HG03460 (cell line): ENCODE measurements at regions not wholly inside any gene's neighbourhood (a gene's known extent, or its start where the extent isn't known, plus 50 kb on each side); places are given as distances from the start of the nearest gene placed in this dataset.

Experiments
- ATAC-seq: cut with Tn5 transposase; IDR thresholded peaks from one replicate; pipeline ENCODE4 v1.9.1; 2021; ENCODE audit not compliant: unreplicated experiment

- no peak for ATAC-seq
Observed at GRCh38 chr2:41709702-41710599, 337.9 kb upstream of the PKDCC start.

DNA sequence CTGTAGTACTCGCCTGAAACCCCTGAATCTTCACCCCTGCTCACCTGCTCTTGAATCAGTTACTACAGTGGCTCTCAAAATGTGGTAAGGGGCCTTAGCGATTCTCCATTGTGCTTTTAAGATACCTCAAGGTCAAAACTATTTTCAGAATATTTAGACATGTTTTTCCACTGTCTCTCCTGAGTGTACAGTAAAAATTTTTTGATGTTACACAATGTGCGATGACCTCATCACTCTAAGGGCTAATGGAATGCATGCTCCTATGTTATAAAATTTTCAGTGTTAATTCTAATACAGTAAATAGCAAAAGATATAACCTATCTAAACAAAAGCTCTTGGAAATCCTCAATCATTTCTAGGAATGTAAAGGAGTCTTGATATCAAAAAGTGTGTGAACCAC is 336.9 kb upstream of the PKDCC start:
- no peak for ATAC-seq

GRCh38 chr2:41711736-41712135 is 336.1 kb upstream of the PKDCC start:
- no peak for ATAC-seq

GRCh38 chr2:41716497-41716896 is 331.3 kb upstream of the PKDCC start:
- no peak for ATAC-seq

DNA sequence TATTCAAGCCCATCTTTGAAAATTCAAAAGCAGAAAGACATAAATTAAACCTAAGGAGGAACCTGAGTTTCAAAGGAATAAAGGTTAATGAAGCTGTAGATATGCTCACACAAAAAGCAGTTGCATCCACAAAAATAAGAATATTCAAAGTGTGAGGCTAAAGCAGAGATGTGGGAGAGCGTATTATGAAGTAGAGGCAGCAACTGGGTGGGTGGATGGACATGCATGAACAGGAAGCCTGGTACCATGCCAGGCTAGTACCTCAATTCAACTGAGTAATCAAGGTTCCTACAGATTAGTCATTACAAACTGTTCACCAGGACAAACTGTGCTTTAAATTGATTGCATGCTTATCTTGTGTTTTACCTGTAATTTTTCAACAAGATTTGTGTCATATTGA is 330.0 kb upstream of the PKDCC start:
- peak; percentile 42 for ATAC-seq

DNA sequence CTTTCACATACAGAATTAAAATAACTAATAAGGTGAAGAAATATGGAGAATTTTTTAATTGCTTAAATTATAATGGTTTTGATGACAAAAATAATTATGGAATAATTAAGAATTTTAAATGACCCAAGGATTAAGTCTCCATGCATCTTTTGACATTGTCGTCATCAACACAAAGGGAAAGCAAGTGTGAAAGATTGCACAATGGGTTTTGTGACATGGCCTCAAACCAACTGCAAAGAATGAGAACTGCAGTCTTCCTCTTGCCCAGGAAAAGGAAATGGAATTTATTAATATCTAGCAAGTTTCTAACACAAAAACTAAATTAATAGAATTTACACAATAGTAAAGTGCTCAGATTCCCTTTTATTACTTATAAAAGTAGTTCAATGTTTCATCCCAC is 329.1 kb upstream of the PKDCC start:
- ATAC-seq = no peak

GRCh38 chr2:41719756-41720155 is 328.1 kb upstream of the PKDCC start:
- ATAC-seq = no peak

DNA sequence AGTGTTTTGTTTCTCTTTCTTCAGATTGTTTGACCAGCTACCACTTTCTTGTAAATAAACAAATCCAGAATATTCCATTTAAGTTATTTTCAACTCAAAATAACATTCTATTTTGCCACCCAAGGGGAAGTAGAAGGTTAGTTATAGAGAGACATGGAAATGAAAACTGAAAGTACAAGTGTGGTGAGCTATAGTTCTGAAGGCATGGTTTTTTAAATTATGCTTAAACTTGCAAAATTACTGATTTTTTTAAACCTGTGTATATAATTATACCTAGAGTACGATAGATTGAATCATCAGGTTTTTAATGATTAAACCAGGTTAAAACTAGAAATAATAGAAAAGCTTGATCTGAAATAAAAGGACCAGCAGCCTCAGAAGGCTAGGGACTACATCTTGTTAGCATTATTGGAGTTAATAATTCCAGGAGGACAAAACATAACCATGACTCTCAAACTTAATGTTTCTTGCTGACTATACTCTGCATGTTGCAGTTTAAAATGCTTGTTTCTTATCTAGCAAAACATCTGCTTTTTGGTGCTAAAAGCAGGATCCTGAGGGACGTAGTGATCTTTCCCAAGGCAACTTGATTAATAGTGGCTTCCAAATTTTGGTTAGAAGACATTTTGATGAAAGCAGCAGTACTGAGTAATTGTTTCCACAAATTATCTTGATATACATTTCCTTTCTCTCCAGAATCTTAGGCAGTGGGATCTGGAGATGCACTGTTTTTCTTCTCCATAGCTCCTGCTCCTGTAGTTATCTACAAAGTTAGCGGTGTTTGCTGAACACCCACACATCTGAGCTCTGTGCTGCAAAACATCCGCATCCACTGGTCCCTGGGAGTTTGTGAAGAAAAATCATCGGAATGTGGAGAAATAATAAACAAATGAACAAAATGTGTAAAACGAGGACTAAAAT is 327.2 kb upstream of the PKDCC start:
- ATAC-seq = peak; percentile 47

DNA sequence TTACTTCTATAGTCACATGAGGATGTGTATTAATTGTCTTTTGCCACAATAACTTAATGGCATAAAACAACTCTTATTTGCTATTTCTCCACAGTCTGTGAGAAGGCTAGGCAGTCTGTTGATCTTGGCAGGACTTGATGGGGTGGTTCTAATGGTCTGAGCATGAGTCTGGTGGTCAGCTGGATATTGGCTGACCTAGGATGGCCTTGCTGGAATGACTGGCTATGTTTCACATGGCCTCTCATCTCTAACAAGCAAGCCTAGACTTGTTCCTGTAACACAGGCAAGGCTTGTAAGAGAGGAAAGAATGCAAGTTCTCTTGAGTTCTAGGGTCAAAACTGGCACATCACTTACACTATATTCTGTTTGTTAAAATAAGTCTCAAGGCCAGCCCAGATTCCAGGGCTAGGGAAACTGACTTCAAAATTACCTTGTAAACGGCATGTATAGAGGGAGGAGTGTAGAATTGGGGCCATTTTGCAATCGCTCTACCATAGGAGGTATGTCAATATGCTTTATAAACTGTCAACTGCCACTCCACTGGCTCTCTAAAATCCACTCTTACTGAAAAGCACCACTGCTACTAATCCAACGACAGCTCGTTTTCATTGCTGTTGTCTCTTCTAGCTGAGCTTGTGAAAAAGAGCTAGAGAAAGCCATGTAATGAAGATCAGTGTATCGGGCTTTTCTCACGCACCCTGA is 325.0 kb upstream of the PKDCC start:
- ATAC-seq = no peak

- ATAC-seq = no peak
Observed at GRCh38 chr2:41723526-41723925, 324.3 kb upstream of the PKDCC start.

GRCh38 chr2:41724465-41724864 is 323.4 kb upstream of the PKDCC start:
- ATAC-seq = no peak

- no peak for ATAC-seq
Observed at GRCh38 chr2:41725901-41726300, 321.9 kb upstream of the PKDCC start.

- ATAC-seq = no peak
Observed at GRCh38 chr2:41726364-41726763, 321.5 kb upstream of the PKDCC start.

GRCh38 chr2:41727152-41727551 is 320.7 kb upstream of the PKDCC start:
- ATAC-seq = no peak

- ATAC-seq = no peak
Observed at GRCh38 chr2:41727711-41728110, 320.1 kb upstream of the PKDCC start.

DNA sequence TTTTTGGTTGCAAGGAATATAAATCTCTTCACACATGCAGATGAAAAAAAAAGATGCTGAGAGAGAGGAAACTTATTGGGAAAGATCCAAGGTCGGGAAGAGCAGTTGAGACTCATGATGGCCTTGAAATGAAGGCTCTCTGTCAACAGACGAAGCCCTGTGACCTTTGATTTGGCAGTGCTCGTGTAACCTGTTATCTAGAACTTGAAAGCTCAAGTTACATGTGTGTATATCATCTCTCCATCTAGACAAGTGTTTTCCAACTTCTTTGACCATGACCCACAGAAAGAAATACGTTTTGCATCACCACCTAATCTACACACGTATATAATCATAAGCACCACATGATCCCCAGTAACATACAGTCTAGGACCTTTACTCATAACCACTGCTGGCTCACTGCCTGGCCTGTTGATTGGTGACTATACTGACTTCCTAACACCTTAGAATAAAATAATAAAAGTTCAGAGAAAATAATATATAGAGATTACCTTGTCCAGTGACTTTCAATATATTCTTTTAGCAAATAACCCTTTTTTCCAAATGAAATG is 319.0 kb upstream of the PKDCC start:
- no peak for ATAC-seq

GRCh38 chr2:41729800-41730364 is 317.9 kb upstream of the PKDCC start:
- no peak for ATAC-seq

- ATAC-seq = no peak
Observed at GRCh38 chr2:41735006-41735405, 312.8 kb upstream of the PKDCC start.

DNA sequence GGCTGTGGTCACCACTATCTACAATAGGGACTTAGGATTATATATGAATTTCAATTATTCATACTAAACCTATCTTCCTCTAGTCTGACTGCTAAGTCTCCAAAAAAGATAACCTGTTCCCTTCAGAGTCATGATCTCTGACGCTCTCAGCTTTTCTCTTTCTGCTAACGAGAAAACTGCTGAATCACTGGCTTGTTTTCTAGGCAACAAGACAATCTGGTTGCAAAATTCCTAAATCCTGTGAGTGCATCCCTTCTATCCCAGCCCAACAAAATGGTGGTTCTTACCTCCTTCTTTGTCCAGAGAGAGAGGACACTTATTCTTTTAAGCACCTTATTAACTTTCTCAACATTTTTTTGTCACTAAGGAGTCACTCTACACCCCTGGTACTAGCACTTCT is 312.3 kb upstream of the PKDCC start:
- ATAC-seq = no peak

GRCh38 chr2:41736105-41736567 is 311.7 kb upstream of the PKDCC start:
- peak; percentile 91 for ATAC-seq

- peak; percentile 39 for ATAC-seq
Observed at GRCh38 chr2:41736586-41736985, 311.2 kb upstream of the PKDCC start.
